Peyer's patch (tissue), 4 donors: ENCODE measurements at regions not wholly inside any gene's neighbourhood (a gene's known extent, or its start where the extent isn't known, plus 50 kb on each side); places are given as distances from the start of the nearest gene placed in this dataset.

Experiments
- CTCF ChIP-seq, 6 experiments: fragments of 450-650 bp in 4 of 6; fragments of 200-600 bp in 2 of 6; sonication (generic) in 1 of 6; IDR thresholded peaks; one replicate each; pipeline ENCODE4 v1.5.1; 2017 to 2019; ENCODE audit warnings: antibody characterized with exemption in 6 of 6, mild to moderate bottlenecking in 3 of 6, moderate library complexity in 1 of 6
- POLR2A ChIP-seq, 2 donors: fragments of 450-650 bp; IDR thresholded peaks; one replicate each; pipeline ENCODE4 v1.5.1; 2017; ENCODE audit warnings: antibody characterized with exemption in 2 of 2, mild to moderate bottlenecking in 2 of 2, moderate library complexity in 2 of 2

- no peak for TF ChIP-seq POLR2A (IDR thresholded peaks at IDR 0.05)
- no peak for TF ChIP-seq CTCF (IDR thresholded peaks at IDR 0.05)
Measured at GRCh38 chr4:16450724-16451123, 224.5 kb upstream of the TAPT1 start.
